ENCODE measurements at regions not wholly inside any gene's neighbourhood (a gene's known extent, or its start where the extent isn't known, plus 50 kb on each side); places are given as distances from the start of the nearest gene placed in this dataset.

GRCh38 chr1:96492236-96492635 is 229.3 kb upstream of the PTBP2 start:
- TF ChIP-seq EZH2phosphoT487 (IDR thresholded peaks at IDR 0.05; ENCODE audit: borderline replicate concordance) = no peak
- TF ChIP-seq, protein P1, sequence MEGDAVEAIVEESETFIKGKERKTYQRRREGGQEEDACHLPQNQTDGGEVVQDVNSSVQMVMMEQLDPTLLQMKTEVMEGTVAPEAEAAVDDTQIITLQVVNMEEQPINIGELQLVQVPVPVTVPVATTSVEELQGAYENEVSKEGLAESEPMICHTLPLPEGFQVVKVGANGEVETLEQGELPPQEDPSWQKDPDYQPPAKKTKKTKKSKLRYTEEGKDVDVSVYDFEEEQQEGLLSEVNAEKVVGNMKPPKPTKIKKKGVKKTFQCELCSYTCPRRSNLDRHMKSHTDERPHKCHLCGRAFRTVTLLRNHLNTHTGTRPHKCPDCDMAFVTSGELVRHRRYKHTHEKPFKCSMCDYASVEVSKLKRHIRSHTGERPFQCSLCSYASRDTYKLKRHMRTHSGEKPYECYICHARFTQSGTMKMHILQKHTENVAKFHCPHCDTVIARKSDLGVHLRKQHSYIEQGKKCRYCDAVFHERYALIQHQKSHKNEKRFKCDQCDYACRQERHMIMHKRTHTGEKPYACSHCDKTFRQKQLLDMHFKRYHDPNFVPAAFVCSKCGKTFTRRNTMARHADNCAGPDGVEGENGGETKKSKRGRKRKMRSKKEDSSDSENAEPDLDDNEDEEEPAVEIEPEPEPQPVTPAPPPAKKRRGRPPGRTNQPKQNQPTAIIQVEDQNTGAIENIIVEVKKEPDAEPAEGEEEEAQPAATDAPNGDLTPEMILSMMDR (conservative IDR thresholded peaks at IDR 0.05; ENCODE audit: low read length) = no peak
- H3K9me3 ChIP-seq (ENCODE audit: insufficient read depth, low read depth, low read length) = no peaks in the 10 kb centered on the region

GRCh38 chr1:96498744-96499340 is 222.7 kb upstream of the PTBP2 start:
- Histone ChIP-seq H3F3A (ENCODE audit: low read depth) (no peaks in the 10 kb centered on the region), H3K9me3 (ENCODE audit: insufficient read depth, low read depth, low read length) (no peaks in the 10 kb centered on the region), H3K79me2 (ENCODE audit: insufficient read depth, low read length) (no peaks in the 10 kb centered on the region), H3K4me2 (ENCODE audit: low read depth, low read length, poor library complexity, severe bottlenecking) (no peak overlapping the region), H3K9ac (ENCODE audit: low read depth, low read length, poor library complexity, severe bottlenecking) (no peak overlapping the region), H3K27me3 (ENCODE audit: insufficient read depth, low read length, poor library complexity, severe bottlenecking) (no peaks in the 10 kb centered on the region), H3K4me1 (ENCODE audit: insufficient read depth, low read length, poor library complexity, severe bottlenecking) (no peaks in the 10 kb centered on the region), H3K9me2 (replicated peaks; ENCODE audit: low read depth, low read length) (no peaks in the 10 kb centered on the region), H3K4me3 (ENCODE audit: low read length, poor library complexity, severe bottlenecking) (no peak overlapping the region), H3K36me3 (ENCODE audit: insufficient read depth, low read length) (no peaks in the 10 kb centered on the region), H4K20me1 (ENCODE audit: insufficient read depth, low read length, poor library complexity, severe bottlenecking) (no peaks in the 10 kb centered on the region), H2AFZ (ENCODE audit: low read length) (no peak overlapping the region)
- no peak for TF ChIP-seq EZH2phosphoT487 (IDR thresholded peaks at IDR 0.05; ENCODE audit: borderline replicate concordance)
- TF ChIP-seq, protein P1 (conservative IDR thresholded peaks at IDR 0.05; ENCODE audit: low read length) = no peak

More at GRCh38 chr1:96492236-96492635, 229.3 kb upstream of the PTBP2 start:
- Histone ChIP-seq H3F3A (ENCODE audit: low read depth) (no peaks in the 10 kb centered on the region), H2AFZ (ENCODE audit: low read length) (no peak overlapping the region), H3K79me2 (ENCODE audit: insufficient read depth, low read length) (no peaks in the 10 kb centered on the region), H3K9ac (ENCODE audit: low read depth, low read length, poor library complexity, severe bottlenecking) (no peak overlapping the region), H3K4me3 (ENCODE audit: low read length, poor library complexity, severe bottlenecking) (no peak overlapping the region), H3K4me2 (ENCODE audit: low read depth, low read length, poor library complexity, severe bottlenecking) (no peak overlapping the region), H3K36me3 (ENCODE audit: insufficient read depth, low read length) (no peaks in the 10 kb centered on the region), H3K9me2 (replicated peaks; ENCODE audit: low read depth, low read length) (no peaks in the 10 kb centered on the region), H4K20me1 (ENCODE audit: insufficient read depth, low read length, poor library complexity, severe bottlenecking) (no peaks in the 10 kb centered on the region), H3K27me3 (ENCODE audit: insufficient read depth, low read length, poor library complexity, severe bottlenecking) (no peaks in the 10 kb centered on the region), H3K4me1 (ENCODE audit: insufficient read depth, low read length, poor library complexity, severe bottlenecking) (no peaks in the 10 kb centered on the region)

GRCh38 chr1:96508233-96508632 is 213.4 kb upstream of the PTBP2 start:
- Histone ChIP-seq H3F3A (ENCODE audit: low read depth) (no peaks in the 10 kb centered on the region), H3K9me3 (ENCODE audit: insufficient read depth, low read depth, low read length) (no peaks in the 10 kb centered on the region), H3K4me3 (ENCODE audit: low read length, poor library complexity, severe bottlenecking) (no peak overlapping the region), H4K20me1 (ENCODE audit: insufficient read depth, low read length, poor library complexity, severe bottlenecking) (no peaks in the 10 kb centered on the region), H3K79me2 (ENCODE audit: insufficient read depth, low read length) (no peaks in the 10 kb centered on the region), H3K9me2 (replicated peaks; ENCODE audit: low read depth, low read length) (no peaks in the 10 kb centered on the region), H3K27me3 (ENCODE audit: insufficient read depth, low read length, poor library complexity, severe bottlenecking) (no peaks in the 10 kb centered on the region), H3K36me3 (ENCODE audit: insufficient read depth, low read length) (no peaks in the 10 kb centered on the region), H3K4me1 (ENCODE audit: insufficient read depth, low read length, poor library complexity, severe bottlenecking) (no peaks in the 10 kb centered on the region), H3K4me2 (ENCODE audit: low read depth, low read length, poor library complexity, severe bottlenecking) (no peak overlapping the region), H3K9ac (ENCODE audit: low read depth, low read length, poor library complexity, severe bottlenecking) (no peak overlapping the region), H2AFZ (ENCODE audit: low read length) (no peak overlapping the region)
- TF ChIP-seq, protein P1 (conservative IDR thresholded peaks at IDR 0.05; ENCODE audit: low read length) = no peak
- TF ChIP-seq EZH2phosphoT487 (IDR thresholded peaks at IDR 0.05; ENCODE audit: borderline replicate concordance) = no peak
